GM10266 (cell line): ENCODE measurements at regions not wholly inside any gene's neighbourhood (a gene's known extent, or its start where the extent isn't known, plus 50 kb on each side); places are given as distances from the start of the nearest gene placed in this dataset.

ENCODE experiments used
- DNase-seq: peaks from one replicate; pipeline ENCODE4 v3.0.0; 2012; ENCODE audit errors: extremely low spot score
- TF ChIP-seq, protein P1 (sequence below): IDR thresholded peaks from 2 replicates; pipeline ENCODE4 v1.5.1; 2012; ENCODE audit warnings: mild to moderate bottlenecking, low read depth; ENCODE audit not compliant: control insufficient read depth, insufficient read depth; ENCODE audit errors: missing control alignments

GRCh38 chr1:219526074-219526473, 86.8 kb downstream of the ZC3H11B start:
- TF ChIP-seq, protein P1, sequence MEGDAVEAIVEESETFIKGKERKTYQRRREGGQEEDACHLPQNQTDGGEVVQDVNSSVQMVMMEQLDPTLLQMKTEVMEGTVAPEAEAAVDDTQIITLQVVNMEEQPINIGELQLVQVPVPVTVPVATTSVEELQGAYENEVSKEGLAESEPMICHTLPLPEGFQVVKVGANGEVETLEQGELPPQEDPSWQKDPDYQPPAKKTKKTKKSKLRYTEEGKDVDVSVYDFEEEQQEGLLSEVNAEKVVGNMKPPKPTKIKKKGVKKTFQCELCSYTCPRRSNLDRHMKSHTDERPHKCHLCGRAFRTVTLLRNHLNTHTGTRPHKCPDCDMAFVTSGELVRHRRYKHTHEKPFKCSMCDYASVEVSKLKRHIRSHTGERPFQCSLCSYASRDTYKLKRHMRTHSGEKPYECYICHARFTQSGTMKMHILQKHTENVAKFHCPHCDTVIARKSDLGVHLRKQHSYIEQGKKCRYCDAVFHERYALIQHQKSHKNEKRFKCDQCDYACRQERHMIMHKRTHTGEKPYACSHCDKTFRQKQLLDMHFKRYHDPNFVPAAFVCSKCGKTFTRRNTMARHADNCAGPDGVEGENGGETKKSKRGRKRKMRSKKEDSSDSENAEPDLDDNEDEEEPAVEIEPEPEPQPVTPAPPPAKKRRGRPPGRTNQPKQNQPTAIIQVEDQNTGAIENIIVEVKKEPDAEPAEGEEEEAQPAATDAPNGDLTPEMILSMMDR = no peak
- DNase-seq = no peak

DNA sequence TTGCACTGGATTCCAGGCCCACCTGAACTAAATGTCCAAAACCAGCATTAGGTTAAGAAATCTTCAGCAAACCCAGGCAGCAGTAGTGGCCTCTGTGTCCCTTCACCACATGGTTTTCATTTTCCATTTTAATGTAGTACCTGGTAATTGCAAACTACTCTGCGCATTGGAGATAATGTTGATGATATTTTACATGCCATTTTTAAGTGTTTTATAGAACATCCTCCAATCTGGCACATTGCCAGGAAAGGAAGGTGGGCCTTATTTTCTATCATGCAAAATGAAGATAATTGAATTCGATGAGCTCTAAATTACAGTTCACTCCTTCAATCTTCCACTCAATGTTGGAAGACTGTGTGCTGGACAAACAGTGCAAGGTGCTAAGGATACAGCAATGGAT, 89.5 kb downstream of the ZC3H11B start:
- TF ChIP-seq, protein P1 = no peak
- DNase-seq = no peak

DNA sequence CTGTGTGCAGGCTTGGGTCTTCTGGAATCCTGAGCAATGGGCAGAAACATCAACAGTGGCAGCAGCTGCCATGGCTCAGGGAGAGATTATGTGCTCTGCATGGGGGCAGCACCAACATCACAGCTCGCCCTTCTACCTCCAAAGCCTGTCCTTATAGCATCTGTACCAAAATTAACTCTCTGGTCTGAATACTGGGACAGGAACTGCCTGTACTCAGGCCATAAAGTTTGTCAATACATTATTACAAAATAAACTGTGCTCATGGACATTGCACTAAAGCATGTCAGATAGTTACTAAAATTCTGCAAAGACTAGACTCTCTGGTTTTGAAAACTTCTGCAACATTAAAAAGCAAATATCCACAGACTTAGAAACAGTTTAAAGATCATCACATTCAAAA, 91.6 kb downstream of the ZC3H11B start:
- DNase-seq = no peak
- TF ChIP-seq, protein P1 = no peak

- no peak for DNase-seq
- TF ChIP-seq, protein P1 = no peak
These were observed 92.7 kb downstream of the ZC3H11B start for GRCh38 chr1:219520241-219520640.

GRCh38 chr1:219518907-219519248, 94.0 kb downstream of the ZC3H11B start:
- DNase-seq = no peak
- TF ChIP-seq, protein P1 = no peak

DNA sequence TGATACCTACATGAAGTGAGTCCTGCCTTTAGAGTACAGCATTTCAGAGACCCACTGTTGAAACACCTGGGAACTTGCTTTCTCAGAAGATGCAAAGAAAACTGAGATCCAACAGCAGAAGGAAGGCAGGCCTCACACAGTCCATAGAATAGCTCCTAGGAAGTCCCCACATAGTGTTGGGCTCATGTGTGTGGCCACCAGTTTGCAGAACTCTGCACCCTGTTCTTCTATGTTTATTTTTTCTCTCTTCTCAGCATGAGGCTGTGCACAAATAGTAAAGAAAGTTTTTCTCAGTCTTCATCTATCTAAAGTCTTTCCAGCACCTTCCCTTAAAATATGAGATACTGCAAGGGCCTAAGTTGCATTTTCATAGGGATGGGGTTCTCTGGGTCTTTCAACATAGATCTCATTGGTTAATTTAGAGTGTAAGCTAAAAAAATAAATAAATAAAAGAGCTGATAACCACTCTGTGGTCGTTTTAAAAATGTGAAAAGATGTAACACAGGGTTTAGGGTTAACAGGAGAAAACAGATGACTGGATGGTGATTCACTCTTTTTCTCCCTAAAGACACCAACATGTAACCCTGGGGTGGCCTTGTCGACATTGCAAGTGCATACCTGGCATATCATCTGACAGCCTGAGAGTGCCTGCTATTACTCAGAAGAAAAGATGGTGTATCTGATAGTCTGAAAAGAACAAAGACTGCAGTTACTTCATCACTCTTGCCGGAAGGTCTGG, 94.6 kb downstream of the ZC3H11B start:
- TF ChIP-seq, protein P1 = no peak
- no peak for DNase-seq

DNA sequence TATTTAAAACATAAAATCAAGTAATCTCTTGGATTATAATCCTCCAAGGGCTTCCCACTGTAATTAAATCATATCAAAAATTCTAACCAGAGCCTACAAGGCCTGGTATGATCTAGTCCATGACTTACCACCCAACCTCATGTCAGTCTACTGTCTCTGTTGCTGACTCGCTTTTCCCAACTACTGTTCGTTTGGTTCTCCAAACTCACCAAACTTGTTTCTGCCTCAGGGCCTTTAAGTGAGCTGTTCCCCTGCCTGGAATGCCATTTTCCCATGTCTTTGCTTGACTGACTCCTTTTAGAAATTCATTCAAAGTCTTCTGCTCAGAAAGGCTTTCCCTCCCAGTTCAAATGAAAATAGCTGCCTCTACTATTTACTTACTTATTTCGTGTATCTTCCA, 95.9 kb downstream of the ZC3H11B start:
- TF ChIP-seq, protein P1 = no peak
- no peak for DNase-seq
